Stimulated activated CD4-positive, alpha-beta T cell treated with anti-CD3 and anti-CD28 coated beads, Interleukin-1b, Interleukin-23, amount 100 ng/mL, for 24 hours (primary cell): ENCODE measurements at regions not wholly inside any gene's neighbourhood (a gene's known extent, or its start where the extent isn't known, plus 50 kb on each side); places are given as distances from the start of the nearest gene placed in this dataset.
"Not testable (repeated sequence)": the region's sequence is repeated elsewhere in the genome, so short reads cannot be mapped to it uniquely, and the experiment has no call there.

Experiments
- DNase-seq, 4 experiments: peaks; one replicate each; pipeline ENCODE4 v3.0.0-alpha.2; 2020; ENCODE audit warnings: low read depth in 4 of 4, low spot score in 1 of 4

DNA sequence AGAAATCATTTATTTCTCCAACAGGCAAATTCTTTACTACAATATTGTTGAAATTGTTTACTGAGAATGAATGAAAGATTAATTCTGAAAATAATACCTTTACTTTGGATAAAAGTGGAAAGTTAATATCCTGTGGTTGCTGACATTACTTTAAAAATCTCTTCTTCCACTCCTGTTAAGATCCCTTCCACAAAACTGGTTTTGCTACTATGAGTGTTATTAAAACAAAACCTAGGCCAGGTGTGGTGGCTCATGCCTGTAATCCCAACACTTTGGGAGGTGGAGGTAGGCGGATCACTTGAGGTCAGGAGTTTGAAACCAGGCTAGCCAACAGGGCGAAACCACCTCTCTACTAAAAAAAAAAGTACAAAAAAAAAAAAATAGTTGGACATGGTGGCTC is 123.9 kb upstream of the CCDC150 start:
- DNase-seq: no peak

DNA sequence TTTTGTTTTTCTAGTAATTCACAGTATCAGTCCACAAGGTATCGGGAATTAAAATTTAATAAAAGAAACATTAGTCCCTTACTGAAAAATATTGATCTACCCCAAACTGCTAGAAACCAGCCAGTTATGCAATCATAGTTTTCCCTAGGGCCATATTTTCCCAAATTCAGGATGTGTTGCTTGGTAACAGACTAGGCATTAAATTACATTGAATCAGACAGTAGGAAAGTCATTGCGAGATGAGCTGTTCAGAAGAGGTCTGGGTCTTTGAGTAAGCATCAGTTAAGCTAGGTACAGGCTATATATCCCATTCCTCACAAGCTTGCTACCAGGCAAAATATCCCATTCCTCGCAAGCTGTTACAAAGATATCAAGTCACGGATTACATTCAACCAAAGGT is 123.0 kb upstream of the CCDC150 start:
- no peak for DNase-seq

DNA sequence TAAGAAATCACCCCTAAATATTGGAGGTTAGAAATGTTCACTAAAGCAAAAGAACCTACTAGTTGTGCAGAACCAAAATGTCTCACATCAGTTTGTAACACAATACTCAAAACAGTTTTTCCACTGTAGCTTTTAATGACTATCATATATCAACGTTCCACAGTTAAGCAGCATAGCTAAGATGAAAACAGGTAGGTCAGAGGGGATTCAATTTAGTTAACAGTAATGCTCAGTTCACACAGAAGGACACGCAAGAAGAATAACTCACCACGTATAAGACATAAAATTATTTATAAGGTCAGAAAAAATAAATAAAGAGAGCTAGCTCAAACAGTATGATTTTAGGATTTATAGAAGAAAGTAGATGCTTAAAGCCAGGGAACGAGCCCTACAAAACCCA is 118.9 kb upstream of the CCDC150 start:
- no peak for DNase-seq

DNA sequence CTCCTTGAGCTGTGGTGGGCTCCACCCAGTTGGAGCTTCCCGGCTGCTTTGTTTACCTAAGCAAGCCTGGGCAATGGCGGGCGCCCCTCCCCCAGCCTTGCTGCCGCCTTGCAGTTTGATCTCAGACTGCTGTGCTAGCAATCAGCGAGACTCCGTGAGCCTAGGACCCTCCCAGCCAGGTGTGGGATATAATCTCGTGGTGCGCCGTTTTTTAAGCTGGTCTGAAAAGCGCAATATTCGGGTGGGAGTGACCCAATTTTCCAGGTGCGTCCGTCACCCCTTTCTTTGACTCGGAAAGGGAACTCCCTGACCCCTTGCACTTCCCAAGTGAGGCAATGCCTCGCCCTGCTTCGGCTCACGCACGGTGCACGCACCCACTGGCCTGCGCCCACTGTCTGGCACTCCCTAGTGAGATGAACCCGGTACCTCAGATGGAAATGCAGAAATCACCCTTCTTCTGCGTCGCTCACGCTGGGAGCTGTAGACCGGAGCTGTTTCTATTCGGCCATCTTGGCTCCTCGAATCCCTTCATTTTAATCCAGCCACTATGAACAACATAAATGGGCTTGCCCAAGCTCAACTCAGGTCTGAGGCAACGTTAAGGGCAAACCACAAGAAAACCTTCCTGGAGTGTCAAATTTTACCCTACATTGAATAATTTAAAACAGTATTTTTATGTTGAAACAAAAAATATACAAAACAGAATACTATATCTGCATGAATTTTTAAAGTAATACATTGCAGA is 112.4 kb upstream of the CCDC150 start:
- not testable (repeated sequence) for DNase-seq

DNA sequence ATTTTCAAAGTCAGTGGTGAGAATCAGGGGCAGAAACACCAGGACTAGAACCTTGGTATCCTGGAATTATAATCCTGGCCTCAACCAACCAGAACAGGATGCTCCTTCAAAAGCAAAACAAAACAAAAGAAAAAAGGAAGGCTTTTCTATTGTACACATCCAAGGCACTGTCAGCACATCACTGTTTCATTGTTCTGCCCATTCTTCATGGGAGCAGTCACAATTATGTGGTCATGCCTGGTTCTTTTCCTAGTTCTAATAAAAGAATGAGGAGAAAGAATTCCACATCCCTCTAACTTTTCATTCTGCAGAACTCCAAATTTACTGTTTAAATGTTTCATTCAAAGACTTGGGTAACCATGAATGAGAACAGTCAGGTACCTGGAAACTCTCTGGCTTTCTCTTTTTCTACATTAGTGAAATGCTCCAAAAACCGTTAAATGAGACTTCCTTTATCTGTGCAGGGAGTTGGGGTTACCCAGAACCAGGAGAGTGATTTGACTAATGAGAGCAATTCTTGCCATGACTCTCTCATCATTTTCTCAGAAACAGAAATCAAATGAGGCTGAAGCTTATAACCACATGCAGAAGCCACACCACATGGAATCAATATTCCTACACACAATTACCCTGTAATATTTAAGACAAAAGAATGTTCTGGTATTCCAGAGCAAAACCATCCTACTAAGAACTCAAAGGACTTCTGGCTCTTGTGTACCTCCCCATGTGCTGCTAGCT is 110.9 kb upstream of the CCDC150 start:
- DNase-seq: no peak

DNA sequence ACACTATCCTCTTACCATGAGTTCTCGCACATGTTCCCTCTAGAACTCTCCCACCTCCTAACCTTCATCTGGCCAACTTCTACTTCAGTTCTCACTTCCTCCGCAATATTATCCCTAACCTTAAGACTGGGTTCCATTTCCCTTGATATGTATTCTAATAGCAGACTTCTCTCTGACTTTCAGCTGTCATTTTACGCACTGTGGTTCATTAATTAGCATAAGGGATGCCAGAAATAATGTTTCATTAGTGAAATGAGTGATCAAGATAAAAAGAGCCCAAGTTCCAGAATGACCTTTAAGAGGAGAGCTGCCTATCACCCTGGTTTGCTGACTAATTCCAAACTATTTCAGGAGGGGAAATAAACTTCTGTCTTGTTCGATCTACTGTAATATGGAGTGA is 108.6 kb upstream of the CCDC150 start:
- no peak for DNase-seq

DNA sequence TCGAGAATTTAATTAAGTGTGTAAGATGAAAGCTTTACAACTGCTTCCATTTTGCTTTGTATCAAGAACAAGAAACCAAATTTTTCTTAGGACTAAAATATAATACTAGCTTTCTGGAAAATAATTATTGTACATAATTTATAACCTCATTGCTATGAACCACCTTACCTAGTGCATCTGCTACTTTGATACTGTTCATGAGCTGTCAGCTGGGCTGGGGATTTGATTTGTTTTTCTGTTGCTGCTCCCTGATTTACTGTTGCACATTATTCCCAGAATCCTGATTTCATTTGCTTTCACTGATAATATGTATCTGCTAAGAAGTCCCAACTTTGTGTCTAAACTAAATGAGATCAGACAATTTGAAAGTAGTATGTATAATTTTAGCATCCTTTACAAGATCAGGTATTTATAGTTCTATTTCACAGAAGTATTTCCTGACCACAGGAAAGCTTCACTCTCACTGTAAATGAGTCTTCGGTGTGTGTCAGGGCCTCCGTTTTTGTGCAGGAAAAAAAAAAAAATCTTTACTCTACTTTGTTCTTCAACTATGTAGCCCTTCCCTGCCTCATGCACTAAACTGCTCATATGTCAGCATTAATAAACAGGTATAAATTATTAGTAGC is 105.6 kb upstream of the CCDC150 start:
- DNase-seq: no peak

DNA sequence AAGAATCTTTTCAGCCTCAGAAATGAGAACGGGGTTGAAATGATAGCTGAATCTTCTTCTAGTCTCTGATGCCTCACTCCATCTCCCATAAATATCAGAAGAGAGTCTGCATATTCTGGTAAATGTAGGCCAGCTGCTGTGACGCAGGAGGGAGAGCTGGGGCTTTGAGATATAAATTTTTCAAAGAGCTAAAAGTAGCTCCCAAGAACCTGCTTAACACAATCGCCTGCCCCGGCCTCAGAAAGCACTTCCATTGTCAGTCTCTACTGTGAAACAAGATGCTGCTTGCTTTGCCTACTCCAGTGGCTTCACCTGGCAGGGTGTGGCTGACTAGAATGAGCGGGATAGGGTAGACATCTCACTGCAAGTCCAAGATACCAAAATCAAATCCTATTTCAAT is 105.0 kb upstream of the CCDC150 start:
- DNase-seq: no peak

DNA sequence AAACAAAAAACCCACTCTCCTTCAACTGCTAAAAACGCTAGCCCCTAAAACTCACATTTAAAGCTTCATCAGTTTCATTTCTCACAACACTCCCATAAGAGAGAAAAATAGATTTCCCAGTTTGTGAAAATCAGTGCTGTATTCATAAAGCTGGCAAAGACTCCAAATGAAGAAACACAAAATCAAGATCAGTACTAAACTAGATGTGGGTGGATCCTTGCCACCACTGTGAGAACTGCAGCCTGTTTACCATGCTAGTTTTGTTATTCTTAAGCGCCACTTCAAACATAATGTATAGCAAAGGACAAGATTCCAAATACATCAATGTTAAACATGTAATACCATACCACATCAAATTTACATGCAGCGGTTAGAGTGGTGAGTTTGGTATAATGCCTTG is 104.5 kb upstream of the CCDC150 start:
- no peak for DNase-seq

DNA sequence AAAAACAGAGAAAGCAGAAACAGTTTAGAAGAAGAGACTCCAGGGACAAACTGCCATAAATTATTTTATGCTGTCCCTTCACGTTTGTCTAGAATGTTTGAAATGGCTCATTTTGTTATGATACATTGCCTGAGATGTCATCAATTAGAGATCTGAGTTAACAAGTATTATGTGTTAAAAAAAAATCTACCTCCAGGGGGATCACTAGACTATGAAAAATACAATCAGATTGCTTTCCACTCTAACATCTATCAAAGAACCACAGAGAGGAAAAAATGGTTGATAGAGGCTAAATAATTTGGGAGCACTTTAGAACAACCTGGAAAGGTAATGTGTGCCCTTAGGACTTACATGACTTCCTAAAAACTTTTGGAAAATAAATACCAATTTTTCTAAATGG is 103.8 kb upstream of the CCDC150 start:
- DNase-seq: no peak

DNA sequence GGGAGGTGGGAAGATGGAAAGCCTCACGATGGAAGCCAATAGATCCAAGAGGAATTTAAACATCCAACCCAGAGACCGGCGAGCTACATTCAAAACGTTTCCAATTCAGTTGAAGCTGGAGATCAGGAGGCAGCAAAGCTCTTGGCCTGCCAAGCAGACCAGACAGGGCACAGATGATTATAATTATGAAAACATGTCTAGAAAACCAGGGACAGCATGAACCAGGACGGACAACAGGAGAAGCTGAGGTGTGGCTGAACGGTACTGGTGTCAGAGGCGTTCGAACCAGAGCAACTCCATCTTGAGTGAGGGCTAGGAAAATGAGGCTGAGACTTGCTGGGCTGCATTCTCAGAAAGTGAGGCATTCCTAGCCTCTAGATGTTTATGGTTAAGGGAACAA is 102.2 kb upstream of the CCDC150 start:
- no peak for DNase-seq

DNA sequence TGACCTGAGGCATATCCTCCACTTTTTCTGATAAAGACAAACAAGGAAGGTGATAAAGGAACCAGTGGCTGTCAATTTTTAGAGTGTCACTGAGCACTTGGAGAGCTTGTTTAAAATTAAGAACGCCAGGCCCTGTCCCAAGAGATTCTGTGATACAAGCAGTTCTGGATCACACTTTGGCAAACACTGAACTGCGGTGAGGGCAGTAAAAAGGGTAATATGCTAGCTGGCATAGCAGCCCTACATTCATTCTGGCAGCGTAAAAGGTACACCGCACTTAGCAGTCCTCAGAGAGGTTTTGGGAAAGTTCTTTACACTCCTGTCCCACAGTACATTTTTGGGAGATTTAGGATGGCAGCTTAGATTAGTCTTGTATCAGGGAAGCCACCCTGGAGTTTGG is 101.3 kb upstream of the CCDC150 start:
- DNase-seq: no peak

DNA sequence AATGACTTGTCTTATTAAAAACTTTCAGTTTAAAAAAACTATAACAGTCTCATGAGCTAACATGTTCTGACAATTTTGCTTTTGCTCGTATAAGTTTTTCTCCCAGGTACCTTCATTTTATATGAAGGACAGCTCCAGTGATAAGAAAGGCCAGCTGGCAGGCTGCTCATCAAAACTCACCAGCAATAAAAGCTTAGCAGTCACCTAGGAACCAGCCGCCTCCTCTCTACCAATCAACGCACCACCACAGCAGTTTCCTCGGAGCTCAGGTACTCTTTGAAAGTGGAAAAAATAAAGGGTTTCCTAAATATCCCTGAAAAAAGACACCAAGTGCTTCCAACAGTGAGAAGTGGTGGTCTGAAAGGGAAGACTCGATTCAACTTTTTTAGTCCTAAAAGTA is 100.9 kb upstream of the CCDC150 start:
- no peak for DNase-seq

DNA sequence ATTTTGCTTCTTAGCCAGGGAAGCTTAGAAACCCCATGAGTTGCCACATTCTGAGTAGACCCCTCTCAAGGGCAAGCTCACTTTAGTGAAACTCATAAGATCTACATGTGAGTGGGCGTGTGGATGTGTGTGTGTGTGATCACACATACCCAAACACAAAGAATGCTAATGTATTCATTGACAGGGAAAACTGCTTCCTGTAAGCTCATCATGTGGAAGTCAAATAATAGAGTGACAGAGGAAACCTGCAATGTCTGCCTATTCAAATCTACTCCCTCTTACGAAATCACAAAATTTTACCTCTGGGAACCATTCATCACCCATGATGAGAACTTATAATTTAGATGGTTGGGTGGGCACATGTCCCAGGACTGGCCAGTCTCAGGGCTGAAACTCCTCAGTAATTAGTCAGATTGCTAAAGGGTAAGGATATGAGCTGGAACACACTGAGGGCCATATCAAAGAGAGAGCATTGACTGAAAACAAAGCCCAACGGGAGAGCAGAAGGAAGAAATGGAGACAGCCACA is 94.5 kb upstream of the CCDC150 start:
- no peak for DNase-seq

DNA sequence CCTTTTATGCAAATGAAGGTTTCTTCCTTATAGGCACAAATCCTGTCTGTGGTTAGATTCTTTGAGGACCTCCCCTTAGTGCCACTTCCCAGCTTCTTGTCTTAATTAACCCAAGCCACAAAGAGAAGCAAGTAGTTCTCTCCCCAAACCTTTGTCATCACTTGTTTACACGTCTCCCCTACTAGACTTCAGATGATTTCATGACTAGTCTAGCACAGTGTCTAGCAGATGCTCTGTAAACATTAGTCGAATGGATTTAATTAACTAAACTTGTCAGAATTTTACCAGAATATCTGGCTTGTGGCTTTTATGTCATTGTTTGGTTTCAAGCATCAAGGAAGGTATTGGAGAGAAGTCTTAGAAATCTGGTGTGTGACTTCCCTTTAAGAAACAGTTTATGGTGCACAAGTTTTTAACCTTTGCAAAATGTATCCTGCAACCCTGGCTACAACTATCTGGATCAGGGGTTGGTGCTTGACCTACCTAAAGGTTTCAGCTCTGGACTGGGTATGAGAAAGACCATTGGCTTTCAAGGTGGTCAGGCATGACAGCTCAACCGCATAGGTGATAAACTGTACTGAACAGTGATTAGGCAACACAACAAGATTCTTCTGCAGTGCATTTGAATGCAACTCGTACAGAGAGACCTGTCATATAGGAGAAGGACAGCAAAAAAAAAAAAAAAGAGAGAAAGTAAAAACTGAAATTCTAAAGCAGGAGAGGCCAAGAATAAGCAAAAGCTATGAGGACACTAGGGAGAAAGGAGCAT is 93.2 kb upstream of the CCDC150 start:
- DNase-seq: no peak

DNA sequence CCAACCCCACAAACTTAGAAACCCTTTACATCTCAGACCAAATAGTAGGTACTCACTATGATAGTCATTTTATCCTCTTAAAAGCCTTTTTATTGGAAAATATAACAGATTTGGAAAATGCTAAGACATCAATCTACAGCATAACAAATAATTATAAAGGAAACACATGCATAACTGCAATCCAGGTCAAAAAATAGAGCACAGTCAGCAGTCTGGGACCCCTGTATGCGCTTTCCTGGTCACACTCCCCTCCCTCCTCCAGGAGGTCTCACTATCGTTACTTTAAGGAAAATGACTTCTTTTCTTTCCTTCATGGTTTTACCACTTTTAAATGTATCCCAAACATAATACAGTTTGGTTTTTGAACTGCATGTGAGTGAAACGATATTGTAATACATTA is 90.5 kb upstream of the CCDC150 start:
- no peak for DNase-seq

DNA sequence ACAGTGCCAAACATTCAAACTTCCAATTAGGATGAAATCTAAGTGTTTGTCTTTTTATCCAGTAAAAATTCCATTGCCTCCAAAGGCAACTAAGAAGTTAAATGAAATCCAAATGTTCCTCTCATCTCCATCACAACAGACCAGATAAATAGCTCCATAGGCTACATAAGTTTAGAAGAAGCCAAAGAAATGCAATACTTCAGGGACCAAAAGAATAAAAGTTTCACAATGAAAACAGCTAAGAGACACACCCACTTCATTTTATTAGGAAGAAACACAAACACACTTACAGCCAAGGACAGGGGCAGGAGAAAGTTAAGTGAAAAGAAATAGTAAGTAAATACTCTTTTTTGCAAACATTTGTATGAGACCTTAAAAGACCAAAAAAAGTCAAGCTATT is 88.5 kb upstream of the CCDC150 start:
- DNase-seq: no peak

DNA sequence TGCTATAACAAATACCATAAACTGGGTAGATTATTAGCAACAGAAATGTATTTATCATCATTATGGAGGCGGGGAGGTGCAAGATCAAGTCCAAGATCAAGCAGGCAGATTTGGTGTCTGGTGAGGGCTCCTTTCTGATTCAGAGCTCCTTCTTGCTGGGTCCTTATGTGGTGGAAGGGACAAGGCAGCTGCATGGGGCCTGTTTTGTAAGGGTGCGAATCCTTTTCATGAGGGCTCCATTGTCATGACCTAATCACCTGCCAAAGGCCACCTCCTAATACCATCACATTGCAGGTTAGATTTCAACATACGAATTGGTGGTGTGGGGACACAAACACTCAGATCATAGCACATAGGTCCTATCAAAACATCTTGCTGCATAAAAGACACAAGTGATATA is 84.4 kb upstream of the CCDC150 start:
- DNase-seq: no peak

DNA sequence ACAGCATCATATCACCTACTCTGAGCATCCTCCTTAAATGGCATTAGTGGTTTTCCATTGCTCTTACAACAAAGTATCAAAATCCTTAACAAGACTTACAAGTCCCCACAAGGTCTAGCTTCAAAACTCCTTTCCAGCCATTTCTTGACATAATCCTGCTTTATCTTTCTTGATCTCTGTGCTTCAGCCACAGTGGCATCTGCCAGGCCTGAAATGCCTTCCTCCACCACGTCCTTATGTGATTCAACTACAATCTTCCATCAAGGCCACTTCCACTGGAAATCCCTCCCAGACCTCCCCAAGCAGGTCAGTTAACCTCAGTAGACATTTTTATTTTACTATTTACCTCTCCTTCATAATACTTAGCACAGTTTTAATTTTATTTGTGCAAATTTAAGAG is 83.8 kb upstream of the CCDC150 start:
- DNase-seq: no peak

DNA sequence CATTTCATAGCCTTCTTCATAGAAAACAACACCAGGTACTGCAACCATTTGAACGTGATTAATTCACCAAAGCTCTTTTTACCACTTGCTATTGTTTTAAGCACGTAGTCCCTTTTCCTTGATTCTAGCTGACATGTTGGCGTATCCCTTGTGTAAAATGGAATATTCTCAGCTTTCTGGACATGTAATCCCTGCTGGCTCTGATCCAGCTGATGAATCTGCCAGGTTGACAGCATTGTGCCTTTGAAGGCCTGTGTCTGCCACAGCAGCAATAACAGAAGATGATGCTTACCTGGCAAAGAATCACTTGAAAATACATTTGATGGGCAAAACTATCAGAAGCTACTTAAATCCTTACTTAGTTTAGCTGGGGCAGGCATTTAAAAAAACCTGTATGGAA is 81.0 kb upstream of the CCDC150 start:
- DNase-seq: no peak

DNA sequence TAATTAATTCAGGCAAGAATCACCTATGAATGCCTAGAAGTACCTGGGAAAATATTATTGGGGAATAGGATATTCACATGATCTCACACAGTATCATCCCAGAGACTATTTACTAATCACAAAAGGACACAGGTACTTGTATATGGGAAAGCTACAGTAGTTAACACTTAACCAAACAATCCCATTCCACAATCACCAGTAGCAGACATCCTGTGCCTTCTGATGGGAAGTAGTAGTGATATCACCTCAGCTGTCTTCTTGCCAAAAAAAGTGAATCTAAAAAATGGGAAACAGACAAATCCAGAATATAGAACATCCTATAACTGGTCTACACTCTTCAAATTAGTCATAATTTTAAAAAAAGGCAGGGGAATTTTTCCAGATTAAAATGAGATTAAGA is 75.6 kb upstream of the CCDC150 start:
- DNase-seq: no peak
